Vagina (tissue), 2 donors: ENCODE measurements at regions not wholly inside any gene's neighbourhood (a gene's known extent, or its start where the extent isn't known, plus 50 kb on each side); places are given as distances from the start of the nearest gene placed in this dataset.

Experiments used
- DNase-seq, 2 donors: peaks; one replicate each; pipeline ENCODE4 v3.0.0-alpha.2; 2017; ENCODE audit errors: extremely low spot score in 2 of 2
- H3K27ac ChIP-seq: fragments of 200-600 bp; sonication (generic); one replicate; pipeline ENCODE4 v1.5.1; 2019
- H3K27me3 ChIP-seq: fragments of 200-600 bp; sonication (generic); one replicate; pipeline ENCODE4 v1.5.1; 2019
- H3K36me3 ChIP-seq, 2 donors: fragments of 200-600 bp; sonication (generic); one replicate each; pipeline ENCODE4 v1.5.1; 2017 to 2019
- H3K4me1 ChIP-seq: fragments of 200-600 bp; sonication (generic); one replicate; pipeline ENCODE4 v1.5.1; 2019
- H3K4me3 ChIP-seq, 2 donors: fragments of 200-600 bp; sonication (generic); 1 replicate in 1 of 2; 2 replicates in 1 of 2; pipeline ENCODE4 v1.5.1; 2016 to 2019
- H3K9me3 ChIP-seq: fragments of 200-600 bp; sonication (generic); one replicate; pipeline ENCODE4 v1.5.1; 2019
- POLR2A ChIP-seq, 2 donors: fragments of 450-650 bp; IDR thresholded peaks; one replicate each; pipeline ENCODE4 v1.6.1; 2017; ENCODE audit warnings: antibody characterized with exemption in 2 of 2, mild to moderate bottlenecking in 2 of 2, moderate library complexity in 2 of 2
- POLR2AphosphoS5 ChIP-seq, 2 donors: sonication (generic); formaldehyde crosslinking; IDR thresholded peaks; one replicate each; pipeline ENCODE4 v1.9.0; 2017; ENCODE audit warnings: antibody characterized with exemption in 2 of 2, mild to moderate bottlenecking in 2 of 2, low read depth in 1 of 2; ENCODE audit not compliant: insufficient read depth in 1 of 2
- intact Hi-C: fragments of 100-400 bp; cut with DNase I; formaldehyde crosslinking; loops from one replicate; pipeline ENCODE4 v1.15.1; 2023
- TF ChIP-seq, protein P1 (sequence below), 3 experiments: fragments of 450-650 bp in 2 of 3; fragments of 200-600 bp in 1 of 3; sonication (generic) in 1 of 3; IDR thresholded peaks; one replicate each; pipeline ENCODE4 v1.5.1; 2017 to 2019; ENCODE audit warnings: antibody characterized with exemption in 3 of 3, mild to moderate bottlenecking in 2 of 3, moderate library complexity in 2 of 3

GRCh38 chr3:70486414-70487017 lies 174.1 kb upstream of the MDFIC2 start:
- Histone ChIP-seq H3K27me3 (no peaks in the 10 kb centered on the region), H3K4me1 (no peaks in the 10 kb centered on the region), H3K4me3 (no peak overlapping the region), H3K36me3 (no peaks in the 10 kb centered on the region), H3K9me3 (no peaks in the 10 kb centered on the region), H3K27ac (no peak overlapping the region)
- intact Hi-C loops, result no loop called here
- DNase-seq, result no peak
- TF ChIP-seq, protein P1, sequence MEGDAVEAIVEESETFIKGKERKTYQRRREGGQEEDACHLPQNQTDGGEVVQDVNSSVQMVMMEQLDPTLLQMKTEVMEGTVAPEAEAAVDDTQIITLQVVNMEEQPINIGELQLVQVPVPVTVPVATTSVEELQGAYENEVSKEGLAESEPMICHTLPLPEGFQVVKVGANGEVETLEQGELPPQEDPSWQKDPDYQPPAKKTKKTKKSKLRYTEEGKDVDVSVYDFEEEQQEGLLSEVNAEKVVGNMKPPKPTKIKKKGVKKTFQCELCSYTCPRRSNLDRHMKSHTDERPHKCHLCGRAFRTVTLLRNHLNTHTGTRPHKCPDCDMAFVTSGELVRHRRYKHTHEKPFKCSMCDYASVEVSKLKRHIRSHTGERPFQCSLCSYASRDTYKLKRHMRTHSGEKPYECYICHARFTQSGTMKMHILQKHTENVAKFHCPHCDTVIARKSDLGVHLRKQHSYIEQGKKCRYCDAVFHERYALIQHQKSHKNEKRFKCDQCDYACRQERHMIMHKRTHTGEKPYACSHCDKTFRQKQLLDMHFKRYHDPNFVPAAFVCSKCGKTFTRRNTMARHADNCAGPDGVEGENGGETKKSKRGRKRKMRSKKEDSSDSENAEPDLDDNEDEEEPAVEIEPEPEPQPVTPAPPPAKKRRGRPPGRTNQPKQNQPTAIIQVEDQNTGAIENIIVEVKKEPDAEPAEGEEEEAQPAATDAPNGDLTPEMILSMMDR (IDR thresholded peaks at IDR 0.05), result no peak
- TF ChIP-seq POLR2A (IDR thresholded peaks at IDR 0.05) (no peak), POLR2AphosphoS5 (IDR thresholded peaks at IDR 0.05; ENCODE audit: insufficient read depth in 1 of 2, low read depth in 1 of 2) (no peak)

- Histone ChIP-seq H3K9me3 (no peaks in the 10 kb centered on the region), H3K36me3 (no peaks in the 10 kb centered on the region), H3K4me3 (no peak overlapping the region), H3K27ac (no peak overlapping the region), H3K27me3 (no peaks in the 10 kb centered on the region), H3K4me1 (no peaks in the 10 kb centered on the region)
- intact Hi-C loops, result no loop called here
- no peak for DNase-seq
- TF ChIP-seq POLR2A (IDR thresholded peaks at IDR 0.05) (no peak), POLR2AphosphoS5 (IDR thresholded peaks at IDR 0.05; ENCODE audit: insufficient read depth in 1 of 2, low read depth in 1 of 2) (no peak)
- TF ChIP-seq, protein P1 (IDR thresholded peaks at IDR 0.05), result no peak
Measured at GRCh38 chr3:70476174-70476573, 163.7 kb upstream of the MDFIC2 start.

DNA sequence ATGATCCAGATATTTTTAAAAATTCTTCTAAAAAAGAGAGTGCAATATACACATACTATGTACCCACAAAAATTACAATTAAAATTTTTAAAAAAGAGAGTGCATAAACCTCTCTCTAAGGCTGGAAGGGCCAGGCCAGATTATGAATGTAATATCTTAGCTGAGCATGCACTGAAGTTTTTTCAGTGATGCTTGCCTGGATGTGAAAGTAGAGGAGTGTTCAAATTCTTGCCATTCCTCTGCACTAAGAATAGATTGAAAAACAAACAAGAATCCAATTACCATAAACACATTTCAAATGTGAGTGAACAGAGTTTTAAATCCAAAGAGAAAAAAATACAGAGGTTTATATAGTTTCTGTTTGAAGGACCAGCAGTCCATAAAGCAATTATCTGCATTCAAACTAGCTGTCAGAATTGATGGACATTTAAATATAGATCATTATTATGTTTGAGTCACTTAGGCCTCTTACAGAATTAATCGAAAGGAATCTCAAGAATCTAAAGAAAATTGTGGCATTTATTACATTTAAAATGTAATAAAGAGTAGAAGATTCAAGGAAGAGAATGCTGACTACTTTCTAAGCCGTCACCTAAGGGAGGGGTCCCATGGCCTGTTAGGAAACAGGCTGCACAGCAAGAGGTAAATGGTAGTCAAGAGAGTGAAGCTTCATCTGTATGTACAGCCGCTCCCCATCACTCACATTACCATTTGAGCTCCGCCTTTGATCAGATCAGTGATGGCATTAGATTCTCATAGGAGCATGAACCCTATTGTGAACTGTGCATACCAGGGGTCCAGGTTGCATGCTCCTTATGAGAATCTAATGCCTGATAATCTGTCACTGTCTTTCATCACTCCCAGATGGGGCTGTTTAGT lies 159.3 kb upstream of the MDFIC2 start:
- Histone ChIP-seq H3K36me3 (no peaks in the 10 kb centered on the region), H3K27ac (no peak overlapping the region)
- intact Hi-C loops, result no loop called here

GRCh38 chr3:70466096-70466495 lies 153.7 kb upstream of the MDFIC2 start:
- TF ChIP-seq, protein P1 (IDR thresholded peaks at IDR 0.05), result no peak
- TF ChIP-seq POLR2AphosphoS5 (IDR thresholded peaks at IDR 0.05; ENCODE audit: insufficient read depth in 1 of 2, low read depth in 1 of 2) (no peak), POLR2A (IDR thresholded peaks at IDR 0.05) (no peak)
- H3K4me3 ChIP-seq, result no peak overlapping the region
- no peak overlapping the region for H3K27ac ChIP-seq
- H3K9me3 ChIP-seq, result no peaks in the 10 kb centered on the region
- H3K27me3 ChIP-seq, result no peaks in the 10 kb centered on the region
- H3K36me3 ChIP-seq, result no peaks in the 10 kb centered on the region
- no peak for DNase-seq
- H3K4me1 ChIP-seq, result no peaks in the 10 kb centered on the region
- intact Hi-C loops, result no loop called here

More for the DNA sequence above, 159.3 kb upstream of the MDFIC2 start:
- no peak for DNase-seq
- no peaks in the 10 kb centered on the region for H3K27me3 ChIP-seq
- no peak for TF ChIP-seq POLR2AphosphoS5 (IDR thresholded peaks at IDR 0.05; ENCODE audit: insufficient read depth in 1 of 2, low read depth in 1 of 2)
- TF ChIP-seq, protein P1 (IDR thresholded peaks at IDR 0.05), result no peak
- TF ChIP-seq POLR2A (IDR thresholded peaks at IDR 0.05), result no peak
- no peaks in the 10 kb centered on the region for H3K4me1 ChIP-seq
- no peaks in the 10 kb centered on the region for H3K9me3 ChIP-seq
- no peak overlapping the region for H3K4me3 ChIP-seq

DNA sequence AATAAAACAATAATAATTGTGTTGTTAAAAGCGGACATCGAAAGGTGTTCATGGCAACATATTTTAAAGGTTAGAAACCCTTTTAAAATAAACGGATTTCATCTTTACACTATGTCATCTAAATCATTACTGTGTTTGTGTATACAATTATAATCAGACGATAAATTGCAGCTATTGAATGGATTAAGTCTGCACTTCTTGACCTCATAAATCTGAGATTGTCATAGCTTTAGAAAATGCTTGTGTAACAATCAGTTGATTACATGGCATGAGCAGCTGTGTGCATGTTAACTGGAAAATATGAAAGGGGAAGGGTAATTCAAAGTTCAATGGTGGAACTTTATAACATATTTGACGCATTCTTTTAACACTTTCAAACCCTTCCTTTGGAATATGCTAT lies 152.4 kb upstream of the MDFIC2 start:
- no peak for DNase-seq
- Histone ChIP-seq H3K4me1 (no peaks in the 10 kb centered on the region), H3K36me3 (no peaks in the 10 kb centered on the region), H3K27ac (no peak overlapping the region), H3K27me3 (no peaks in the 10 kb centered on the region), H3K9me3 (no peaks in the 10 kb centered on the region), H3K4me3 (no peak overlapping the region)
- intact Hi-C loops, result no loop called here
- TF ChIP-seq, protein P1 (IDR thresholded peaks at IDR 0.05), result no peak
- TF ChIP-seq POLR2A (IDR thresholded peaks at IDR 0.05), result no peak
- no peak for TF ChIP-seq POLR2AphosphoS5 (IDR thresholded peaks at IDR 0.05; ENCODE audit: insufficient read depth in 1 of 2, low read depth in 1 of 2)
